GM12864 (cell line): ENCODE measurements at regions not wholly inside any gene's neighbourhood (a gene's known extent, or its start where the extent isn't known, plus 50 kb on each side); places are given as distances from the start of the nearest gene placed in this dataset.
"Not testable (repeated sequence)": the region's sequence is repeated elsewhere in the genome, so short reads cannot be mapped to it uniquely, and the experiment has no call there.

ENCODE experiments used
- DNase-seq: peaks from one replicate; pipeline ENCODE4 v3.0.0-alpha.2; 2011; ENCODE audit warnings: low read depth
- H3K4me3 ChIP-seq: 2 replicates; pipeline ENCODE4 v1.5.1; 2011; ENCODE audit warnings: mild to moderate bottlenecking, low read depth, low read length, control low read depth
- TF ChIP-seq, protein P1 (sequence below): IDR thresholded peaks from 2 replicates; pipeline ENCODE4 v1.5.1; 2011; ENCODE audit warnings: low read depth, mild to moderate bottlenecking, moderate library complexity, low read length, control low read depth, inconsistent platforms; ENCODE audit errors: missing control alignments

DNA sequence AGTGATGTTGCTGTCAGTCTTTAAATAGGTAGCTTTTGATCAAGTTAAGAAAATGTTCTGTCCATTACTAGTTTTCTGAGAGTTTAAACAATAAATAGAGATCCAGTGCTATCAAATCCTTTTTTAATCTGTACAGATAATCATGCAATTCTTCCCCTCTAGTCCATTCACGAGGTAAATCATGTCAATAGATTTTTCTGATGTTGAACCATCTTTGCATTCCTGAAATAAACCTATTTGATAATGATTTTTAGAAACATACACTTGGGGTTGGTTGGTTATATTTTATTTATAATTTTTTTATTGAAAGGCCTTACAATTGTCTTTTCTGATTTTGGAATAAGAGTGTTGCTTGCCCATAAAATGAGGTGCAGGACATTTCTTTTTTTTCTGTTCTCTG is 95.0 kb downstream of the FAM53A start:
- TF ChIP-seq, protein P1, sequence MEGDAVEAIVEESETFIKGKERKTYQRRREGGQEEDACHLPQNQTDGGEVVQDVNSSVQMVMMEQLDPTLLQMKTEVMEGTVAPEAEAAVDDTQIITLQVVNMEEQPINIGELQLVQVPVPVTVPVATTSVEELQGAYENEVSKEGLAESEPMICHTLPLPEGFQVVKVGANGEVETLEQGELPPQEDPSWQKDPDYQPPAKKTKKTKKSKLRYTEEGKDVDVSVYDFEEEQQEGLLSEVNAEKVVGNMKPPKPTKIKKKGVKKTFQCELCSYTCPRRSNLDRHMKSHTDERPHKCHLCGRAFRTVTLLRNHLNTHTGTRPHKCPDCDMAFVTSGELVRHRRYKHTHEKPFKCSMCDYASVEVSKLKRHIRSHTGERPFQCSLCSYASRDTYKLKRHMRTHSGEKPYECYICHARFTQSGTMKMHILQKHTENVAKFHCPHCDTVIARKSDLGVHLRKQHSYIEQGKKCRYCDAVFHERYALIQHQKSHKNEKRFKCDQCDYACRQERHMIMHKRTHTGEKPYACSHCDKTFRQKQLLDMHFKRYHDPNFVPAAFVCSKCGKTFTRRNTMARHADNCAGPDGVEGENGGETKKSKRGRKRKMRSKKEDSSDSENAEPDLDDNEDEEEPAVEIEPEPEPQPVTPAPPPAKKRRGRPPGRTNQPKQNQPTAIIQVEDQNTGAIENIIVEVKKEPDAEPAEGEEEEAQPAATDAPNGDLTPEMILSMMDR, result no peak
- no peak overlapping the region for H3K4me3 ChIP-seq
- DNase-seq, result no peak

DNA sequence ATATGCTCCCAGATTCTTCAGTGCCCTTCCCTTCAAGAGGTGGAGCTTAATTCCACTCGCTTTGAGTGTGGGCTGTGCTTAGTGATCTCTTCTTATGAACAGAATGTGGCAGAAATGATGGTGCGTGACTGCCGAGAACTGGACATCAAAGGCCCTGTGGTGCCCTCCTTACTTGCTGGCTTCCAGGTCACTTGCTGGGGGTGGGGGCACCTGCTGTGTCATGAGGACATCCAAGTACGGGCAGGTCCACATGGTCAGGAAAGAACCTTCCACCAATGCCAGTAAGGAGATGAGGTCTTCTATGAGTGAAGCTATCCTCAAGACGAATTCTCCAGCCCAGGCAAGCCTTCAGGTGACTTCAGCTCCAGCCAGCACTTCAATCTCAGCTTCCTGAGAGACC is 95.8 kb downstream of the FAM53A start:
- H3K4me3 ChIP-seq, result no peak overlapping the region
- TF ChIP-seq, protein P1, result no peak
- no peak for DNase-seq

DNA sequence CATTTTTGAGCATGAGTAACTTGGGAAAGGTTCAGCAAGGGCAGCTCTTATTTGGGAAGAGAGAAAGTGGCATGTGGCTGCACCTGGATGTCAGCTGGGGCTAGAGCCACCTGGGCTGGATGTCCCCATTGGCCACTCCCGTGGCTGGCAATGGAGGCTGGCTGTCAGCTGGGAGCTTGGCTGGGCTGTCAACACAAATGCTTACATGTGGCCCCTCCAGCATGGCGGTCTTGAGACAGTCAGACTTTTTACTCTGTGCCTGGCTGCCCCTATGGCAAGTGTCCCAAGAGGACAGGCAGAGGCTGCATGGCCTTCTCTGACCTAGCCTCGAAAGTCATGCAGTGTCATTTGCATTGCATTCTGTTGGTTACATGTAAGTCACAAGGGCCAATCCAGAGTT is 99.6 kb downstream of the FAM53A start:
- DNase-seq, result no peak
- H3K4me3 ChIP-seq, result no peak overlapping the region
- TF ChIP-seq, protein P1, result no peak

DNA sequence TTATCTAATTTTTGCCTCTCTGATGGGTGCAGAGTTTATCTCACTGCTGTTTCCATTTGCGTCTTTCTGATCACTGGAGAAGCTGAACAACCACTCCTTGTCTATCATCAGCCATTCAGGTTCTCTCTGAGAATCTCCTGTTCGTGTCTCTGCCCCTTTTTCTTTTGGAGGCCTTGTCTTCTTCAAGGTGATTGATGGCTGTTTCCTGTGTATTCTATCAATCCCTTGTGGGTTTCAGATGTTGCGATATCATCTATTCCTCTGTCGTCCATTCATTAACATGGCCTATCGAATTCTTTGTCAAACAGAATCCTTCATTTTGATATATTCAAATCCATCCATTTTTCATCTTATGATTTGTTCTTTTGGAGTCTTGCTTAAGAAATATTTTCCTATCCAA is 100.3 kb downstream of the FAM53A start:
- no peak for DNase-seq
- H3K4me3 ChIP-seq, result no peak overlapping the region
- TF ChIP-seq, protein P1, result no peak

DNA sequence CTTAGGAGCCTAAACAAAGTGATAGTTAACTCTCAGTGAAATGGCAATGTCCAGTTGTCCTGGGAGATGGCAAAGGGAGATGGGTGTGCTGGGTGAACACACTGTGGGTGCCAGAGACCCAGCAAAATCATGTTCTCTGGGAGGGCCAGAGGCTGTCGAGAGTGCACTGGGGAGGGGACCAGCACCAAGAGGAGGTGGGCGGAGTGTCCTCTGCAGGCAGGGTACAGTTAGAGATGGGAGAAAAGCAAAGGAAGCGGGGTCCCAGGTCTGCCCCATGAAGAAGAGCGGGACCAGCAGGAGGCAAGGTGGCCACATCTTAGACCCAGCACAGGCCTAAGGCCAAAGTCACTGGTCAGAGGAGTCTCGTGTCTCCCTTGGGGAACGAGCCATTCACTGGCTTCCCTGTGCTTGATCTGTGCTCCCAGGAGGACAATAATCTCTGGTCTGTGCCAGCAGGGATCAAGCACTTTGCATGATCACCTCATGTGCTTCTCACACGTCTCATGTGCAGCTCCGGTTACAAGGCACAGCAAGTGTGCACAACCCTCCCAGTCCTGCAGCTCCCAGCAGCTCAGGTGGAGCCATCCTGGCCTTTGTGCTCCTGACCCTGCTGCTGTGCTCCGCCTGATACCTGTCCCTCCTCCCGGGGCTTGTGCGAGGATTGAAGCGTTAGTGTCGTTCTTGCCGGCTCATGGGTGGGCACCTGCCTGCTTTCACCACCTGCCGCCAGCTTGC is 100.9 kb downstream of the FAM53A start:
- TF ChIP-seq, protein P1, result no peak
- no peak overlapping the region for H3K4me3 ChIP-seq
- no peak for DNase-seq

DNA sequence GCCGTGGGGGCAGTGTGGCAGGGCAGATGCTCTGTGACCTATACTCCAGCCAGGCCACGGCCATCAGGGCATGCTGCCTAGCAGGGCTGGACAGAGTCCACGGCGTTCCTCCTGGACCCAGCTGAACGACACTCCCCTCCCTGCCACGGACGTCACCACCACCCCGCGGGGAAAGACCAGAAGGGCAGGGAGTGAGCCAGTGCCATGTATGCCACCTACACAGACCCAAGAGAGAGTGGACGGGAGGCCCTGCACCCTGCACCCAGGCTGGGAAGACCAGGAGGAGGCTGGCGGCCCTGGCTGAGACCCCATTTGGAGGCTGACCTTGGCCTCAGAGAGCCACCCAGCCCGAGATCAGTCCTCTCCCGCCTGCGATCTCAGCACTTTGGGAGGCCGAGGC is 101.9 kb downstream of the FAM53A start:
- DNase-seq, result no peak
- TF ChIP-seq, protein P1, result no peak

DNA sequence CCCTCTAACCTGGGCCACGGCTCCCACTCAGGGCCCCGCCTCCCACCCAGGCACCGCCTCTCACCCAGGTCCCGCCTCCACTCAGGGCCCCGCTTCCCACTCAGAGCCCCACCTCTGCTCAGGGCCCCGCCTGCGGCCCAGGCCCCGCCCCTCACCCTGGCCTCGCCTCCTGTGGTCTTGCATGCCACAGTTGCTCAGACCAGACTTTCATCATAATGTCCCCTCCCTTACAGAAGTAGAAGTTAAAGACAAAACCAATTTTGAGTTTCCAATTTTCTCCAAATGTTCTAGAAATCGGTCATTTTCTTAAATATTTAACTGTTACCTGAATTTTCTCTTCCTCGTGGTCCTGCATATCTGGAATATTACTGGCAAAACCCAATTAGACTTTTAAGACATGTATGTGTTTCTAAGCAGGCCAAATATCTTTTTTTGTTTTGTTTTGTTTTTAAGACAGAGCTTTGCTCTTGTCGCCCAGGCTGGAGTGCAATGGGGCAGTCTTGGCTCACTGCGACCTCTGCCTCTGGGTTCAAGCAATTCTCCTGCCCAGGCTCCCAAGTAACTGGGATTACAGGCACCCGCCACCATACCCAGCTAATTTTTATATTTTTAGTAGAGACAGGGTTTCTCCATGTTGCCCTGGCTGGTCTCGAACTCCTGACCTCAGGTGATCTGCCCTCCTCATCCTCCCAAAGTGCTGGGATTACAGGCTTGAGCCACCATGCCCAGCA is 102.8 kb downstream of the FAM53A start:
- not testable (repeated sequence) for H3K4me3 ChIP-seq
- DNase-seq, result peak; percentile 27

More for the DNA sequence above, 101.9 kb downstream of the FAM53A start:
- no peak overlapping the region for H3K4me3 ChIP-seq

DNA sequence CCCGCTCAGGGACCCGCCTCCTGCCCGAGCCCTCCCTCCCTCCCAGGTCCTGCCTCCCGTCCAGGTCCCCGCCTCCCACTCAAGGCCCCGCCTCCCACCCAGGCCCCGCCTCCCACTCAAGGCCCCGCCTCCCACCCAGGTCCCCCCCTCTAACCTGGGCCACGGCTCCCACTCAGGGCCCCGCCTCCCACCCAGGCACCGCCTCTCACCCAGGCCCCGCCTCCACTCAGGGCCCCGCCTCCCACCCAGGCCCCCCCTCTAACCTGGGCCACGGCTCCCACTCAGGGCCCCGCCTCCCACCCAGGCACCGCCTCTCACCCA is 103.5 kb downstream of the FAM53A start:
- DNase-seq, result peak; percentile 24
- H3K4me3 ChIP-seq, result not testable (repeated sequence)
